ENCODE measurements at regions not wholly inside any gene's neighbourhood (a gene's known extent, or its start where the extent isn't known, plus 50 kb on each side); places are given as distances from the start of the nearest gene placed in this dataset.

DNA sequence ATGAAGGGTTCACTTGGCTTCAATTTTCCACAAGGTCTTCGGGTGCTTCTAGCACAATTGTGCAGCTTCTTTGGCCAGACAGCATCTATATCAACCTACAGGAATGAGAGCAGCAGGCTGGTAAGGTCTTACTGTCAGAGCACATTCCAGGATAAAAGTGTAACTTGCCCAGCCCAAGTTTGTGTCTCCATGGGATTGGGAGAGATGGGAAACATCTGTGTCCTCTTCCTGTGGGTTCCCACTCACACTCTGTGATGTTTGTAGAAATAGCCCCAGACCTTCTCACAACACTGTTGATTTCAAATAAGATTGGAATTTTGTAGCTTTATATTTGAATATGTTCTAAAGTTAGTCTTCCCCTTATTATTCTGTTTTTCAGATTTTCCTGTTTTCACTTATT is 83.4 kb upstream of the RGS17 start:
- no peak for DNase-seq (ENCODE audit: low read depth)
- no peak overlapping the region for H3K4me3 ChIP-seq (ENCODE audit: low read depth, low read length)
- TF ChIP-seq CTCF (IDR thresholded peaks at IDR 0.05; ENCODE audit: control insufficient read depth, extremely low read depth, insufficient read depth) = no peak

GRCh38 chr6:153210083-153210482 is 79.0 kb upstream of the RGS17 start:
- no peak for TF ChIP-seq CTCF (IDR thresholded peaks at IDR 0.05; ENCODE audit: control insufficient read depth, extremely low read depth, insufficient read depth)
- no peak for DNase-seq (ENCODE audit: low read depth)
- H3K4me3 ChIP-seq (ENCODE audit: low read depth, low read length) = no peak overlapping the region

GRCh38 chr6:153208706-153209105 is 77.6 kb upstream of the RGS17 start:
- H3K4me3 ChIP-seq (ENCODE audit: low read depth, low read length) = no peak overlapping the region
- DNase-seq (ENCODE audit: low read depth) = no peak
- TF ChIP-seq CTCF (IDR thresholded peaks at IDR 0.05; ENCODE audit: control insufficient read depth, extremely low read depth, insufficient read depth) = no peak

DNA sequence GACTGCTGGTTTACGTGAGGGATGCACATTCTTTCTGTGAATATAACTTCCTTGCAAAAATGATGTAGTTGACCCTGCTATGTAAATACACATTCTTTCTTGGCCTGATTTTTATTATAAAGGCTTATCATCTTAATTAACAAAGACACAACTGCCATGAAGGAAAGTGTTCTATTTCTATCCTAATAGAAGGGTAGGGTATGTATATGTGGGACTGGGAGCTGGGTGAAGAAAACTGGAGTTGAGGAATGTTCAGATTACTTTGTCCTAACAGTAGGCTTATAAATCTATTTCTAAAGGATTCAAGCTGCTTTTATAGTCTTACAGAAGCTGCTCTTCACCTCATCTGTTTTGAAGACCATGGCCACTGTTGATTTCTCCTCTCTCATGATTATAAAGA is 76.5 kb upstream of the RGS17 start:
- no peak for TF ChIP-seq CTCF (IDR thresholded peaks at IDR 0.05; ENCODE audit: control insufficient read depth, extremely low read depth, insufficient read depth)
- no peak for DNase-seq (ENCODE audit: low read depth)
- H3K4me3 ChIP-seq (ENCODE audit: low read depth, low read length) = no peak overlapping the region

- no peak for TF ChIP-seq CTCF (IDR thresholded peaks at IDR 0.05; ENCODE audit: control insufficient read depth, extremely low read depth, insufficient read depth)
- no peak overlapping the region for H3K4me3 ChIP-seq (ENCODE audit: low read depth, low read length)
- DNase-seq (ENCODE audit: low read depth) = no peak
Measured at GRCh38 chr6:153207006-153207405, 75.9 kb upstream of the RGS17 start.

GRCh38 chr6:153192943-153193885 is 62.1 kb upstream of the RGS17 start:
- no peak for TF ChIP-seq CTCF (IDR thresholded peaks at IDR 0.05; ENCODE audit: control insufficient read depth, extremely low read depth, insufficient read depth)
- H3K4me3 ChIP-seq (ENCODE audit: low read depth, low read length) = no peak overlapping the region

GRCh38 chr6:153183925-153184324 is 52.8 kb upstream of the RGS17 start:
- no peak for TF ChIP-seq CTCF (IDR thresholded peaks at IDR 0.05; ENCODE audit: control insufficient read depth, extremely low read depth, insufficient read depth)
- DNase-seq (ENCODE audit: low read depth) = no peak
- no peak overlapping the region for H3K4me3 ChIP-seq (ENCODE audit: low read depth, low read length)

More at GRCh38 chr6:153192943-153193885, 62.1 kb upstream of the RGS17 start:
- no peak for DNase-seq (ENCODE audit: low read depth)
